BJ (cell line): ENCODE measurements at regions not wholly inside any gene's neighbourhood (a gene's known extent, or its start where the extent isn't known, plus 50 kb on each side); places are given as distances from the start of the nearest gene placed in this dataset.

ENCODE experiments used
- CTCF ChIA-PET: fragments of 350-600 bp; formaldehyde crosslinking; extraction: SDS; loops from one replicate; lab custom pipeline; 2021; ENCODE audit warnings: antibody characterized with exemption, inconsistent platforms; lab: Yijun Ruan, JAX
- POLR2A ChIA-PET: fragments of 300-600 bp; sonication (Branson Sonifier 250); formaldehyde crosslinking; extraction: SDS; loops from one replicate; lab custom pipeline; 2021; ENCODE audit warnings: antibody characterized with exemption; lab: Charles Lee
- DNase-seq: peaks from one replicate; pipeline ENCODE4 v3.0.0-alpha.2; 2011; ENCODE audit warnings: low read depth
- H3K27me3 ChIP-seq: 2 replicates; pipeline ENCODE4 v1.6.0; 2011; ENCODE audit warnings: low read length; ENCODE audit not compliant: control insufficient read depth, insufficient read depth
- H3K36me3 ChIP-seq: 2 replicates; pipeline ENCODE4 v1.5.1; 2011; ENCODE audit warnings: low read length; ENCODE audit not compliant: control insufficient read depth, insufficient read depth
- H3K4me3 ChIP-seq: 2 replicates; pipeline ENCODE4 v1.5.1; 2011; ENCODE audit warnings: low read depth, mild to moderate bottlenecking, control low read depth, low read length
- CTCF ChIP-seq: IDR thresholded peaks from 2 replicates; pipeline ENCODE4 v1.5.1; 2011; ENCODE audit warnings: low read depth, mild to moderate bottlenecking, control low read depth, inconsistent platforms, low read length, moderate library complexity; ENCODE audit not compliant: insufficient read depth

- CTCF ChIA-PET = interaction anchor here (1.2 to 2.6 kb wide), 2 partner anchors 349 to 352 kb away, joined by 3 to 15 read pairs; no protein-coding TSS in a partner anchor
- POLR2A ChIA-PET = no interaction called here
- no peak for TF ChIP-seq CTCF
- Histone ChIP-seq H3K27me3 (no peaks in the 10 kb centered on the region), H3K4me3 (no peak overlapping the region), H3K36me3 (no peaks in the 10 kb centered on the region)
- DNase-seq = no peak
Observed at GRCh38 chr5:60162441-60162840, 268.9 kb upstream of the PDE4D start.

- DNase-seq = no peak
- Histone ChIP-seq H3K36me3 (no peaks in the 10 kb centered on the region), H3K27me3 (no peaks in the 10 kb centered on the region), H3K4me3 (no peak overlapping the region)
- peak; percentile 64 for TF ChIP-seq CTCF
- POLR2A ChIA-PET = no interaction called here
- CTCF ChIA-PET = interaction anchor here (2.6 kb wide), 1 partner anchor 351 kb away, joined by 15 read pairs; no protein-coding TSS in a partner anchor
Observed at GRCh38 chr5:60161340-60161934, 267.9 kb upstream of the PDE4D start.

- ChIA-PET POLR2A (no interaction called here), CTCF (interaction anchor here (0.9 kb wide), 1 partner anchor 339 kb away, joined by 3 read pairs; no protein-coding TSS in a partner anchor)
- no peak for DNase-seq
- TF ChIP-seq CTCF = no peak
- Histone ChIP-seq H3K27me3 (no peaks in the 10 kb centered on the region), H3K4me3 (no peak overlapping the region), H3K36me3 (no peaks in the 10 kb centered on the region)
Observed at GRCh38 chr5:60149081-60149480, 255.6 kb upstream of the PDE4D start.

GRCh38 chr5:60148366-60148765 is 254.8 kb upstream of the PDE4D start:
- ChIA-PET POLR2A (no interaction called here), CTCF (no interaction called here)
- DNase-seq = no peak
- no peak overlapping the region for H3K4me3 ChIP-seq
- no peaks in the 10 kb centered on the region for H3K36me3 ChIP-seq
- H3K27me3 ChIP-seq = no peaks in the 10 kb centered on the region
- TF ChIP-seq CTCF = no peak

- H3K36me3 ChIP-seq = no peaks in the 10 kb centered on the region
- DNase-seq = no peak
- H3K4me3 ChIP-seq = no peak overlapping the region
- POLR2A ChIA-PET = no interaction called here
- no peaks in the 10 kb centered on the region for H3K27me3 ChIP-seq
- CTCF ChIA-PET = no interaction called here
- no peak for TF ChIP-seq CTCF
Observed at GRCh38 chr5:60147791-60148190, 254.3 kb upstream of the PDE4D start.
